Gastrocnemius medialis (tissue), 4 donors: ENCODE measurements at regions not wholly inside any gene's neighbourhood (a gene's known extent, or its start where the extent isn't known, plus 50 kb on each side); places are given as distances from the start of the nearest gene placed in this dataset.
A peak's percentile ranks its signal among the peaks of the same experiment; 100 is the strongest.

Experiments used
- ATAC-seq, 2 donors: fragments of 150-250 bp; one replicate each; pipeline ENCODE4 v1.9.1; 2016
- DNase-seq, 2 donors: peaks; one replicate each; pipeline ENCODE4 v3.0.0-alpha.2; 2019
- H3K27ac ChIP-seq, 4 donors: fragments of 200-600 bp; sonication (generic); 1 replicate in 1 of 4; 2 replicates in 3 of 4; pipeline ENCODE4 v1.5.1; 2016 to 2018; ENCODE audit warnings: mild to moderate bottlenecking in 2 of 4, moderate library complexity in 1 of 4
- H3K27me3 ChIP-seq, 3 donors: fragments of 200-600 bp; sonication (generic) in 2 of 3; 1 replicate in 1 of 3; 2 replicates in 2 of 3; pipeline versions ENCODE4 v1.5.1 to v1.6.0; 2016 to 2019; ENCODE audit warnings: mild to moderate bottlenecking in 1 of 3, moderate library complexity in 1 of 3
- H3K36me3 ChIP-seq, 2 donors: fragments of 200-600 bp; sonication (generic) in 1 of 2; one replicate each; pipeline ENCODE4 v1.5.1; 2017 to 2018
- H3K4me1 ChIP-seq, 2 donors: fragments of 200-600 bp; sonication (generic) in 1 of 2; one replicate each; pipeline ENCODE4 v1.5.1; 2016 to 2017; ENCODE audit warnings: mild to moderate bottlenecking in 2 of 2
- H3K4me3 ChIP-seq, 4 donors: fragments of 200-600 bp; sonication (generic) in 3 of 4; 1 replicate in 1 of 4; 2 replicates in 3 of 4; pipeline ENCODE4 v1.5.1; 2016 to 2019; ENCODE audit warnings: mild to moderate bottlenecking in 2 of 4
- H3K9me3 ChIP-seq, 3 donors: fragments of 200-600 bp; sonication (generic) in 2 of 3; 1 replicate in 1 of 3; 2 replicates in 2 of 3; pipeline ENCODE4 v1.5.1; 2016 to 2019
- POLR2A ChIP-seq, 2 donors: fragments of 450-650 bp; IDR thresholded peaks; one replicate each; pipeline ENCODE4 v1.6.1; 2017; ENCODE audit warnings: antibody characterized with exemption in 2 of 2, mild to moderate bottlenecking in 2 of 2, moderate library complexity in 2 of 2
- in situ Hi-C, 4 donors: fragments of 200-750 bp; cut with MboI; loops; one replicate each; pipeline versions ENCODE4 v1.15.0 to v1.8.0; 2017; ENCODE audit warnings: low sequenced_read_pairs in 4 of 4
- intact Hi-C: fragments of 100-400 bp; cut with DNase I; formaldehyde crosslinking; loops from one replicate; pipeline ENCODE4 v1.15.1; 2023; ENCODE audit warnings: low total_unique reads
- TF ChIP-seq, protein P1 (sequence below), 5 experiments: fragments of 450-650 bp in 3 of 5; fragments of 200-600 bp in 2 of 5; sonication (generic) in 2 of 5; IDR thresholded peaks in 4 of 5; conservative IDR thresholded peaks in 1 of 5; 1 replicate in 4 of 5; 2 replicates in 1 of 5; pipeline ENCODE4 v1.5.1; 2016 to 2019; ENCODE audit warnings: antibody characterized with exemption in 5 of 5, mild to moderate bottlenecking in 3 of 5, moderate library complexity in 3 of 5

DNA sequence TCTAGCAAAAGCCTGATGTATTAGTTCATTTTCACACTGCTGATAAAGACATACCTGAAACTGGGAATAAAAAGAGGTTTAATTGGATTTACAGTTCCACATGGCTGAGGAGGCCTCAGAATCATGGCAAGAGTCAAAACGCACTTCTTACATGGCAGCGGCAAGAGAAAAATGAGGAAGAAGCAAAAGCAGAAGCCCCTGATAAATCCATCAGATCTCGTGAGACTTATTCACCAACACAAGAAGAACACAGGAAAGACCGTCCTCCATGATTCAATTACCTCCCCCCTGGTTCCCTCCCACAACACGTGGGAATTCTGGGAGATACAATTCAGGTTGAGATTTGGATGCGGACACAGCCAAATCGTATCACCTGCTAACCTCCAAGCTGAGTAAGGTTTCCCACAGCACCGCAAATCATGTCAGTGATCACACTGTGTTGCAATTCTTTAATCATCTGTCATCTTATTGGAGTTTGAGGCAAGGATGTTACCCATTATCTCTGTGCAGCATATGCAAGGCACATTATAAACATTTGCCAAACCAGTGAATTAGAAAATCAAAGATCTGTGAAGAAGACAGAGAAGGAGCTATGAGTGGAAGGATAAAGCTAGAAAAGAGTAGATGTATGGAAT lies 128.5 kb downstream of the ZNF281 start:
- ATAC-seq = no peak
- H3K9me3 ChIP-seq = no peaks in the 10 kb centered on the region
- H3K4me3 ChIP-seq = no peak overlapping the region
- in situ Hi-C loops = loop anchor here in 3 of 4 donors (10.0 to 25.0 kb wide), 3 partner anchors 203 to 594 kb away; no protein-coding TSS in a partner anchor
- no peaks in the 10 kb centered on the region for H3K4me1 ChIP-seq
- no peak for DNase-seq
- H3K27ac ChIP-seq = no peak overlapping the region
- no peaks in the 10 kb centered on the region for H3K36me3 ChIP-seq
- no peaks in the 10 kb centered on the region for H3K27me3 ChIP-seq
- intact Hi-C loops = no loop called here
- no peak for TF ChIP-seq POLR2A (IDR thresholded peaks at IDR 0.05)
- TF ChIP-seq, protein P1, sequence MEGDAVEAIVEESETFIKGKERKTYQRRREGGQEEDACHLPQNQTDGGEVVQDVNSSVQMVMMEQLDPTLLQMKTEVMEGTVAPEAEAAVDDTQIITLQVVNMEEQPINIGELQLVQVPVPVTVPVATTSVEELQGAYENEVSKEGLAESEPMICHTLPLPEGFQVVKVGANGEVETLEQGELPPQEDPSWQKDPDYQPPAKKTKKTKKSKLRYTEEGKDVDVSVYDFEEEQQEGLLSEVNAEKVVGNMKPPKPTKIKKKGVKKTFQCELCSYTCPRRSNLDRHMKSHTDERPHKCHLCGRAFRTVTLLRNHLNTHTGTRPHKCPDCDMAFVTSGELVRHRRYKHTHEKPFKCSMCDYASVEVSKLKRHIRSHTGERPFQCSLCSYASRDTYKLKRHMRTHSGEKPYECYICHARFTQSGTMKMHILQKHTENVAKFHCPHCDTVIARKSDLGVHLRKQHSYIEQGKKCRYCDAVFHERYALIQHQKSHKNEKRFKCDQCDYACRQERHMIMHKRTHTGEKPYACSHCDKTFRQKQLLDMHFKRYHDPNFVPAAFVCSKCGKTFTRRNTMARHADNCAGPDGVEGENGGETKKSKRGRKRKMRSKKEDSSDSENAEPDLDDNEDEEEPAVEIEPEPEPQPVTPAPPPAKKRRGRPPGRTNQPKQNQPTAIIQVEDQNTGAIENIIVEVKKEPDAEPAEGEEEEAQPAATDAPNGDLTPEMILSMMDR (IDR thresholded peaks at IDR 0.05 in 4 of 5, conservative IDR thresholded peaks at IDR 0.05 in 1 of 5) = no peak

DNA sequence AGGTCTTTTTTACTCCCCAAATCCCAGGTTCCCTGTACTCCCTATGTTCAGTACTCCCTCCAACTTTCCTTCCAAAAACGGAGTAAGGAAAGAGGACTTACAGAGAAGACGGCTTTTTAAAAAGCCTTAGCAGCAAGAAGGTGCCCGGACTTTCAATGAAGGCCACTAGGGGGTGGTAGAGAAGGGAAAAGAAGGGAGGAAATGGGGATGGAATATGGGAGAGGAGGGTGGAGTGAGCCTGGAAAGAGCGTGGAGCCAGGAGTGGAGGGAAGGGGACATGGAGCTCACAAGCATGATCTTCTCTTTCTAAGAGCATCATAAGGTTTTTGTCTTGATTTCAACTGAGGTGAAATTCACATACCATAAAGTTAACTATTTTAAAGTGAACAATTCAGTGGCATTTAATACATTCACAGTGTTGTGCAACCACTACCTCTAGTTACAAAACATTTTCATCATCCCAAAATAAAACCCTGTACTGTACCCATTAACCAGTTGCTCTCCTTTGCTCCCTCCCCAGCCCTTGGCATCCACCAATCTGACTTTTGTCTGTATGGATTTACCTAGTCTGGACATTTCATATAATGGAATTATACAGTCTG lies 129.9 kb downstream of the ZNF281 start:
- H3K27me3 ChIP-seq = no peaks in the 10 kb centered on the region
- in situ Hi-C loops (loop anchor here in 3 of 4 donors (10.0 to 25.0 kb wide), 3 partner anchors 205 to 593 kb away; no protein-coding TSS in a partner anchor), intact Hi-C loops (loop anchor here (1.0 kb wide), 1 partner anchor 208 kb away; no protein-coding TSS in a partner anchor)
- H3K4me3 ChIP-seq = no peak overlapping the region
- TF ChIP-seq, protein P1 (IDR thresholded peaks at IDR 0.05 in 4 of 5, conservative IDR thresholded peaks at IDR 0.05 in 1 of 5) = peak in 4 of 5 experiments; percentile 22 to 58 (median 40)
- TF ChIP-seq POLR2A (IDR thresholded peaks at IDR 0.05) = no peak
- no peaks in the 10 kb centered on the region for H3K4me1 ChIP-seq
- H3K27ac ChIP-seq = no peak overlapping the region
- no peak for ATAC-seq
- DNase-seq = no peak
- no peaks in the 10 kb centered on the region for H3K9me3 ChIP-seq
- H3K36me3 ChIP-seq = no peaks in the 10 kb centered on the region

DNA sequence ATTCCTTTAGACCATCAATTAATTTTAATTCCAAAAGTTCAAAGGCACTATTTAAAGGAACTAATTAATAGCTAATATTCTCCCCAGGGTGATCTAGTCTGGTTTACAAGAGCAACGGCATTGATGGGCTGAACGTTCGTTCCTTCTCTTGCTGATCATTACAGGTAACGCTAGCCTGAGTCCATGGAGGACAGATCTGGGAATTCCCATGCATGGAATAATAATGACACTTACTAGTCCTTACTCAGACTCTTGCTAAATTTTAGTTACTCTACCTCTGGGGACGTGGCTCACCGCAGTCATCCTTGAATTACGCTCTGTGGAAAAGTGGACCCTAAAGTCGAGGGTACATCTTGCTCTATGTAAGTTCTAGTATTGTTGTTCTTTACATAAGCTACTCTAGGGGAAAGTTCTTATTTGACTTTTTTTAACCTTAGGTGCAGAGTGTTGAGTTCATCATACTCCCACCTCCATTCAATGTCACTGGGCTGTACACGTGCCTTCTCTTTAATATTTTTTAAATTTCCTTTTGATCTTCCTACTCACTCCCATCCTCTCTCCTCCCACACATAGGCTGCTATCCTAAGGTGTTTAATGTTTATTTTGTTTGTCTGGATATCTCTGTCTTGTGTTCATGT lies 133.9 kb downstream of the ZNF281 start:
- no peaks in the 10 kb centered on the region for H3K4me1 ChIP-seq
- no peak overlapping the region for H3K27ac ChIP-seq
- H3K36me3 ChIP-seq = no peaks in the 10 kb centered on the region
- ATAC-seq = no peak
- no peaks in the 10 kb centered on the region for H3K9me3 ChIP-seq
- intact Hi-C loops (no loop called here), in situ Hi-C loops (loop anchor here in 3 of 4 donors (25.0 kb wide), 2 partner anchors 211 to 589 kb away; no protein-coding TSS in a partner anchor)
- TF ChIP-seq POLR2A (IDR thresholded peaks at IDR 0.05) = no peak
- TF ChIP-seq, protein P1 (IDR thresholded peaks at IDR 0.05 in 4 of 5, conservative IDR thresholded peaks at IDR 0.05 in 1 of 5) = no peak
- no peak for DNase-seq
- H3K27me3 ChIP-seq = no peaks in the 10 kb centered on the region
- no peak overlapping the region for H3K4me3 ChIP-seq

DNA sequence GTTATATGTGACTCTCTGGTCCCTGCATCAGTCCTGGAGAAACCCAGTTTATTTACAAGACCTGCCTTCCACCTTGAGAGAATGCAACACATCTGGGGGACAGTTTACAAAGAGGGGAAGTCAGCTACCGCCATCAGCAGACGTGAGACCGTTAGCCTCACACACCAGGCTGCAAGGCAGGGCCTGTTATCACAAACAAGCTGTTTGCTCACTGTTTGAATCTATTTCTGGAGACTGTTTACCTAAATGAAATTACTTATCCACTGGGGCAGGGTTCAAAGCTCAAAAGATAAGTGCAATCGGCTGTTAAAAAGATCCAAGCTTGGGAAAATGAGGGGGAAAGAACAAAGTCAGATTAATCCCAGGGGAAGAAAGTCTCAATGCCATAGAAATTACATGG lies 134.4 kb downstream of the ZNF281 start:
- DNase-seq (no peak), ATAC-seq (no peak)
- in situ Hi-C loops = loop anchor here in 3 of 4 donors (25.0 kb wide), 2 partner anchors 212 to 588 kb away; no protein-coding TSS in a partner anchor
- H3K9me3 ChIP-seq = no peaks in the 10 kb centered on the region
- intact Hi-C loops = no loop called here
- H3K4me1 ChIP-seq = no peaks in the 10 kb centered on the region
- no peaks in the 10 kb centered on the region for H3K27me3 ChIP-seq
- H3K27ac ChIP-seq = no peak overlapping the region
- TF ChIP-seq, protein P1 (IDR thresholded peaks at IDR 0.05 in 4 of 5, conservative IDR thresholded peaks at IDR 0.05 in 1 of 5) = no peak
- TF ChIP-seq POLR2A (IDR thresholded peaks at IDR 0.05) = no peak
- H3K4me3 ChIP-seq = no peak overlapping the region
- H3K36me3 ChIP-seq = no peaks in the 10 kb centered on the region
